LNCaP clone FGC (cell line): ENCODE measurements at regions not wholly inside any gene's neighbourhood (a gene's known extent, or its start where the extent isn't known, plus 50 kb on each side); places are given as distances from the start of the nearest gene placed in this dataset.

Experiments used
- DNase-seq: peaks from one replicate; pipeline ENCODE4 v3.0.0-alpha.2; 2011; ENCODE audit warnings: low read depth
- H3K4me3 ChIP-seq: 2 replicates; pipeline ENCODE4 v1.5.1; 2011; ENCODE audit warnings: mild to moderate bottlenecking, low read depth, low read length, control low read depth
- TF ChIP-seq, protein P1 (sequence below): IDR thresholded peaks from 2 replicates; pipeline ENCODE4 v1.5.1; 2012; ENCODE audit warnings: mild to moderate bottlenecking; ENCODE audit not compliant: control insufficient read depth, insufficient read depth; ENCODE audit errors: extremely low read depth

DNA sequence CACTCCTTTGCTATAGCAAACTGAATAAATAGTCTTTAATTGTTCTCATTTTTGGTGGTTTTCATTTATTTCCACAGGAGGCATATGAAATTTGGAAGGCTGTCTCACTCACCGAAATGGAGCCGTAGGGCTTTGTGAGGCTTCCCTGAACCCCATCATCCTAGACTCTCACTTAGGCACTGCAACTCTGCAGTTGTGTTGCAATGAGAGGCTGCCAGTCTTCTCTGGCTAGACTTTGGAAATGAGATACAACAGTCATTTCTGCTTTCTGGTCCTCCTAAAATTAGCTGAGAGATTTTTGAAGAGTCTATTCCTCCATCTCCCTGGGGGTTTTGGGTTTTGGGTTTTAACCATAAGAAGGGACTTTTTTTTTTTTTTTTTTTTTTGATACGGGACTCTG lies 146.5 kb downstream of the SH3BGRL start:
- H3K4me3 ChIP-seq, result no peak overlapping the region
- no peak for DNase-seq
- TF ChIP-seq, protein P1, sequence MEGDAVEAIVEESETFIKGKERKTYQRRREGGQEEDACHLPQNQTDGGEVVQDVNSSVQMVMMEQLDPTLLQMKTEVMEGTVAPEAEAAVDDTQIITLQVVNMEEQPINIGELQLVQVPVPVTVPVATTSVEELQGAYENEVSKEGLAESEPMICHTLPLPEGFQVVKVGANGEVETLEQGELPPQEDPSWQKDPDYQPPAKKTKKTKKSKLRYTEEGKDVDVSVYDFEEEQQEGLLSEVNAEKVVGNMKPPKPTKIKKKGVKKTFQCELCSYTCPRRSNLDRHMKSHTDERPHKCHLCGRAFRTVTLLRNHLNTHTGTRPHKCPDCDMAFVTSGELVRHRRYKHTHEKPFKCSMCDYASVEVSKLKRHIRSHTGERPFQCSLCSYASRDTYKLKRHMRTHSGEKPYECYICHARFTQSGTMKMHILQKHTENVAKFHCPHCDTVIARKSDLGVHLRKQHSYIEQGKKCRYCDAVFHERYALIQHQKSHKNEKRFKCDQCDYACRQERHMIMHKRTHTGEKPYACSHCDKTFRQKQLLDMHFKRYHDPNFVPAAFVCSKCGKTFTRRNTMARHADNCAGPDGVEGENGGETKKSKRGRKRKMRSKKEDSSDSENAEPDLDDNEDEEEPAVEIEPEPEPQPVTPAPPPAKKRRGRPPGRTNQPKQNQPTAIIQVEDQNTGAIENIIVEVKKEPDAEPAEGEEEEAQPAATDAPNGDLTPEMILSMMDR, result no peak

DNA sequence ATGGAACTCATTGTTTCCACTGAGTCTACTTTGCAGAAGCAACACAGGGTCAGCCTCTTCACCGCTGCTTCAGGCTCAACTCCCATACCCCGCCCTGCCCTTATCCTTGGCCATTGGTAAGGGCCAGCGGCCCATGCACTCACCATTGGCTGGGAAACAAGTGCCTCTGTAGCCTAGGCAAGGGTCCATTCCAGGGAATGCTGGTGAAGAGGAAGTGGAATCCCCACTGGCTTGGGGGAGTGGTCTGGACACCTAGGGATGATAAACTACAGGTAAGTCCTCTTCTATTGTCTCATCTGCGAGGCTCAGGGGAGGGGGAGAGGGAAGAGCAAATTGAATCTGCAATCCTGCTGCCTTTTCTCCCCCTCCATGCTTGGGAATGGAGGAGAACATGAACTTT lies 153.1 kb downstream of the SH3BGRL start:
- no peak overlapping the region for H3K4me3 ChIP-seq
- TF ChIP-seq, protein P1, result no peak
- no peak for DNase-seq

GRCh38 chrX:81355436-81355835 lies 153.5 kb downstream of the SH3BGRL start:
- no peak for DNase-seq
- TF ChIP-seq, protein P1, result no peak

DNA sequence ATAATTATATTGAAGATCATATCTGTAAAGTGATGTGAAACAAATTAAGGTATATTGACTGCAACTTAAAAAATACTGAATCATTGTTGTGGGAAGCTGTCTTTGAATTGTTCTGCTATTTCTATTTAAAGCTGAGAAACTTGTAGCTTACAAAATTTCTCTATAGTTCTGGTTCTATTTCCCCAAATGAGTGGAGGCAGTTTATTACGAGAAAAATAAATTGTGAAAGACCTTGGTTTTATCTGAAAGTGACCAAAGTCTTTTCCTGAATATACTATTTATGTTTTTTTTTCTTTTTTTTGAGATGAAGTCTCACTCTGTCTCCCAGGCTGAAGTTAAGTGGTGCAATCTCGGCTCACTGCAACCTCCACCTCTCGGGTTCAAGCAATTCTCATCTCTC lies 165.4 kb downstream of the SH3BGRL start:
- H3K4me3 ChIP-seq, result no peak overlapping the region
- TF ChIP-seq, protein P1, result no peak
- no peak for DNase-seq

More at GRCh38 chrX:81355436-81355835, 153.5 kb downstream of the SH3BGRL start:
- H3K4me3 ChIP-seq, result no peak overlapping the region

- TF ChIP-seq, protein P1, result peak; percentile 46
Observed at GRCh38 chrX:81377329-81377728, 175.4 kb downstream of the SH3BGRL start.

DNA sequence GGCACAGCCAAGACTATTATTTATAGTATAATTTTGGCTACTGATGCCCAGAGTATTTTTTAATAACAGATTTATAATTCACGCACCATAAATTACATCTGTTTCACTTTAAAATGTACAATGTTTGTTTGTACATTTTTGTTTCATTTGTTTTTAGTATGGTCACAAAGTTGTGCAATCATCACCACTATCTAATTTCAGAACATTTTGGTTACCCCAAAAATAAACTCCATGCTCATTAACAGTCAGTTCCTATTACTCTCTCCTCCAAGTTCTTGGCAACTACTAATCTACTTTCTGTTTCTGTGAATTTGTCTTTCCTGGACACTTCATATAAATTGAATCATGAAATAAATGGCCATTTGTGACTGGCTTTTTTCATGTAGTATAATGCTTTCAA lies 176.7 kb downstream of the SH3BGRL start:
- H3K4me3 ChIP-seq, result no peak overlapping the region
- TF ChIP-seq, protein P1, result no peak
- no peak for DNase-seq

More at GRCh38 chrX:81377329-81377728, 175.4 kb downstream of the SH3BGRL start:
- no peak for DNase-seq
- no peak overlapping the region for H3K4me3 ChIP-seq

DNA sequence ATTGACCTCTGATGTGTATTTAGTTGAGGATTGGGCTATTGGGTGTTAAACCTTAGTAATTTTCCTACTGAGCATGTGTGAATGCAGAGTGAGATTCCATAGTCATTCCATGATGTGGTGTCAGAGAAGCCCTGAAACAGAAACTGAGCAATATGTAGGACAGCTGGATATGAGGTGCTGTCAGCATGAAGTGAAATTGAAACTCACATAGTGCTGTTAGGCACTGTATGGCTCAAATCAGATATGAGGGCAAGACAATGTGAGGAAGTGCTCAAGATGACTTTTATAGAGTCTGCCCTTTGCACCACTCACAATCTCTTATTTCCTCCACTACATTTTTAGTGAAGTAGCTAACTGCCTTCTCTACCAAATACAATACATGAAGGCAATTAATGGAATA lies 188.3 kb downstream of the SH3BGRL start:
- no peak overlapping the region for H3K4me3 ChIP-seq
- TF ChIP-seq, protein P1, result no peak
- no peak for DNase-seq
